ENCODE measurements at regions not wholly inside any gene's neighbourhood (a gene's known extent, or its start where the extent isn't known, plus 50 kb on each side); places are given as distances from the start of the nearest gene placed in this dataset.
"Not testable (repeated sequence)": the region's sequence is repeated elsewhere in the genome, so short reads cannot be mapped to it uniquely, and the experiment has no call there.

- WGBS, 2 donors = 22 to 45% methylated on average over 2 of the region's 2 CpGs
- no peaks in the 10 kb centered on the region for H3K9me3 ChIP-seq
Measured at GRCh38 chr5:175336781-175337180, 107.2 kb downstream of the DRD1 start.

GRCh38 chr5:175335691-175336090, 108.3 kb downstream of the DRD1 start:
- no peak for DNase-seq
- H3K4me1 ChIP-seq = no peaks in the 10 kb centered on the region
- 67 to 71% methylated on average over 5 of the region's 5 CpGs for WGBS, 2 donors
- no peaks in the 10 kb centered on the region for H3K27me3 ChIP-seq
- intact Hi-C loops (cut with DNase I) = no loop called here
- H3K27ac ChIP-seq = no peak overlapping the region
- H3K9me3 ChIP-seq = no peaks in the 10 kb centered on the region
- no peak overlapping the region for H3K4me3 ChIP-seq
- TF ChIP-seq EP300 (IDR thresholded peaks at IDR 0.05) (no peak), POLR2A (IDR thresholded peaks at IDR 0.05) (no peak)
- no peaks in the 10 kb centered on the region for H3K36me3 ChIP-seq

More at GRCh38 chr5:175336781-175337180, 107.2 kb downstream of the DRD1 start:
- no peak overlapping the region for H3K4me3 ChIP-seq
- no peak overlapping the region for H3K27ac ChIP-seq
- DNase-seq = no peak
- no peak for TF ChIP-seq CTCF (IDR thresholded peaks at IDR 0.05)
- no peak for TF ChIP-seq POLR2A (IDR thresholded peaks at IDR 0.05)
- TF ChIP-seq EP300 (IDR thresholded peaks at IDR 0.05) = no peak
- TF ChIP-seq POLR2AphosphoS5 (IDR thresholded peaks at IDR 0.05) = no peak
- intact Hi-C loops (cut with DNase I) = no loop called here
- no peaks in the 10 kb centered on the region for H3K4me1 ChIP-seq
- no peaks in the 10 kb centered on the region for H3K27me3 ChIP-seq
- no peaks in the 10 kb centered on the region for H3K36me3 ChIP-seq

- intact Hi-C loops (cut with DNase I); H3K4me1 ChIP-seq: not testable (repeated sequence)
- 67 to 79% methylated on average over 14 of the region's 14 CpGs for WGBS, 2 donors
Measured at GRCh38 chr5:175331173-175332036, 112.6 kb downstream of the DRD1 start.

GRCh38 chr5:175329976-175330375, 114.0 kb downstream of the DRD1 start:
- Histone ChIP-seq H3K4me3 (no peak overlapping the region), H3K36me3 (no peaks in the 10 kb centered on the region), H3K4me1 (no peaks in the 10 kb centered on the region), H3K9me3 (no peaks in the 10 kb centered on the region), H3K27me3 (no peaks in the 10 kb centered on the region), H3K27ac (no peak overlapping the region)
- WGBS, 2 donors = 83 to 86% methylated on average over 6 of the region's 6 CpGs
- intact Hi-C loops (cut with DNase I) = no loop called here
- TF ChIP-seq CTCF (IDR thresholded peaks at IDR 0.05) (no peak), POLR2A (IDR thresholded peaks at IDR 0.05) (no peak), EP300 (IDR thresholded peaks at IDR 0.05) (no peak), POLR2AphosphoS5 (IDR thresholded peaks at IDR 0.05) (no peak)
- no peak for DNase-seq

More at GRCh38 chr5:175331173-175332036, 112.6 kb downstream of the DRD1 start:
- H3K9me3 ChIP-seq, H3K27me3 ChIP-seq, H3K4me3 ChIP-seq, DNase-seq, H3K27ac ChIP-seq, H3K36me3 ChIP-seq: not testable (repeated sequence)

- intact Hi-C loops (cut with DNase I) = no loop called here
- Histone ChIP-seq H3K9me3 (no peaks in the 10 kb centered on the region), H3K27ac (no peak overlapping the region), H3K4me1 (no peaks in the 10 kb centered on the region), H3K36me3 (no peaks in the 10 kb centered on the region), H3K27me3 (no peaks in the 10 kb centered on the region), H3K4me3 (no peak overlapping the region)
- no peak for DNase-seq
- 59 to 70% methylated on average over 3 of the region's 3 CpGs for WGBS, 2 donors
- TF ChIP-seq EP300 (IDR thresholded peaks at IDR 0.05) (no peak), CTCF (IDR thresholded peaks at IDR 0.05) (no peak), POLR2AphosphoS5 (IDR thresholded peaks at IDR 0.05) (no peak), POLR2A (IDR thresholded peaks at IDR 0.05) (no peak)
Measured at GRCh38 chr5:175328687-175329086, 115.3 kb downstream of the DRD1 start.

Data from sigmoid colon (tissue), 6 donors.